Esophagus squamous epithelium (tissue), 4 donors: ENCODE measurements at regions not wholly inside any gene's neighbourhood (a gene's known extent, or its start where the extent isn't known, plus 50 kb on each side); places are given as distances from the start of the nearest gene placed in this dataset.

Source experiments
- CTCF ChIP-seq, 6 experiments: fragments of 450-650 bp in 4 of 6; fragments of 200-600 bp in 2 of 6; sonication (generic) in 2 of 6; IDR thresholded peaks; one replicate each; pipeline ENCODE4 v1.5.1; 2016 to 2019; ENCODE audit warnings: antibody characterized with exemption in 6 of 6, mild to moderate bottlenecking in 4 of 6, moderate library complexity in 4 of 6
- POLR2A ChIP-seq, 4 donors: fragments of 450-650 bp; IDR thresholded peaks; one replicate each; pipeline ENCODE4 v1.6.1; 2017; ENCODE audit warnings: antibody characterized with exemption in 4 of 4, mild to moderate bottlenecking in 4 of 4, moderate library complexity in 3 of 4

- TF ChIP-seq CTCF (IDR thresholded peaks at IDR 0.05), result no peak
- no peak for TF ChIP-seq POLR2A (IDR thresholded peaks at IDR 0.05)
Observed at GRCh38 chr5:125036494-125036893, 290.1 kb upstream of the ZNF608 start.
